HG02588 (cell line): ENCODE measurements at regions not wholly inside any gene's neighbourhood (a gene's known extent, or its start where the extent isn't known, plus 50 kb on each side); places are given as distances from the start of the nearest gene placed in this dataset.
"Not testable (repeated sequence)": the region's sequence is repeated elsewhere in the genome, so short reads cannot be mapped to it uniquely, and the experiment has no call there.

Source experiments
- ATAC-seq: cut with Tn5 transposase; IDR thresholded peaks from one replicate; pipeline ENCODE4 v1.9.1; 2021; ENCODE audit warnings: mild to moderate bottlenecking, moderate library complexity; ENCODE audit not compliant: unreplicated experiment

- no peak for ATAC-seq
Observed at GRCh38 chr5:142411103-142411502, 86.3 kb upstream of the SPRY4 start.

- ATAC-seq, result no peak
Observed at GRCh38 chr5:142408981-142409481, 84.2 kb upstream of the SPRY4 start.

- no peak for ATAC-seq
Observed at GRCh38 chr5:142408536-142408935, 83.7 kb upstream of the SPRY4 start.

- ATAC-seq, result no peak
Observed at GRCh38 chr5:142405814-142406395, 81.1 kb upstream of the SPRY4 start.

- no peak for ATAC-seq
Observed at GRCh38 chr5:142405023-142405422, 80.2 kb upstream of the SPRY4 start.

- no peak for ATAC-seq
Observed at GRCh38 chr5:142404046-142404477, 79.2 kb upstream of the SPRY4 start.

GRCh38 chr5:142403583-142403982 lies 78.8 kb upstream of the SPRY4 start:
- no peak for ATAC-seq

GRCh38 chr5:142402752-142403318 lies 78.0 kb upstream of the SPRY4 start:
- no peak for ATAC-seq

GRCh38 chr5:142400415-142400814 lies 75.6 kb upstream of the SPRY4 start:
- no peak for ATAC-seq

- ATAC-seq, result no peak
Observed at GRCh38 chr5:142399891-142400290, 75.1 kb upstream of the SPRY4 start.

GRCh38 chr5:142398730-142399055 lies 73.9 kb upstream of the SPRY4 start:
- no peak for ATAC-seq

- ATAC-seq, result not testable (repeated sequence)
Observed at GRCh38 chr5:142398011-142398729, 73.3 kb upstream of the SPRY4 start.

- no peak for ATAC-seq
Observed at GRCh38 chr5:142397178-142397577, 72.4 kb upstream of the SPRY4 start.

- no peak for ATAC-seq
Observed at GRCh38 chr5:142396436-142397038, 71.7 kb upstream of the SPRY4 start.

GRCh38 chr5:142395334-142395733 lies 70.5 kb upstream of the SPRY4 start:
- ATAC-seq, result no peak

GRCh38 chr5:142391058-142391845 lies 66.4 kb upstream of the SPRY4 start:
- no peak for ATAC-seq

- ATAC-seq, result no peak
Observed at GRCh38 chr5:142390334-142390733, 65.5 kb upstream of the SPRY4 start.

GRCh38 chr5:142388696-142389095 lies 63.9 kb upstream of the SPRY4 start:
- ATAC-seq, result no peak

- no peak for ATAC-seq
Observed at GRCh38 chr5:142387024-142387682, 62.3 kb upstream of the SPRY4 start.

GRCh38 chr5:142386137-142387023 lies 61.6 kb upstream of the SPRY4 start:
- no peak for ATAC-seq
